GM13977 (cell line): ENCODE measurements at regions not wholly inside any gene's neighbourhood (a gene's known extent, or its start where the extent isn't known, plus 50 kb on each side); places are given as distances from the start of the nearest gene placed in this dataset.

Source experiments
- DNase-seq: peaks from one replicate; pipeline ENCODE4 v3.0.0; 2012; ENCODE audit warnings: low spot score
- in situ Hi-C: fragments of 300-500 bp; cut with MboI; formaldehyde crosslinking; loops from one replicate; pipeline ENCODE4 v1.12.0; 2022; ENCODE audit warnings: low sequenced_read_pairs, low pct_unique_long_range_greater_than_20kb, mixed read lengths, inconsistent platforms; ENCODE audit not compliant: unreplicated experiment
- TF ChIP-seq, protein P1 (sequence below): IDR thresholded peaks from 2 replicates; pipeline ENCODE4 v1.5.1; 2012; ENCODE audit warnings: mild to moderate bottlenecking, control low read depth; ENCODE audit not compliant: insufficient read depth; ENCODE audit errors: extremely low read depth, missing control alignments

DNA sequence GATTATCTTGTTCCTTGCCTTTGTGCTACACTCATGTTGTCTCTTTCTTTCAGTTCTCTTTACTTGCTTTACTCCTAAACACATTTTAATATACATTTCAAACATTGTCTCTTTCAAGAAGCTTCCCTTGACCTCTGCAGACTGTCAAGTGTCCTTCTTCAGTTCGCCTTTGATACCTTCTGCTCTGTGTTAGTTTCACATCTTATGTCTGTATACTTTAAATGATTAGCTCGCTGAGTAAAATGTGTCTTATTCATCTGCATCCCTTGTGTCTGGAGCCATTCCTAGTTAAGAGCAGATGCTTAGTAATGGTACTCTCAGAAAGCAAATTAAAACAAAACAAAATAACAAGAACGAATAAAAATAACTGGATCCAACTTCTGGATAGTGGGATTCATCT, 303.3 kb downstream of the S1PR1 start:
- in situ Hi-C loops, result no loop called here
- TF ChIP-seq, protein P1, sequence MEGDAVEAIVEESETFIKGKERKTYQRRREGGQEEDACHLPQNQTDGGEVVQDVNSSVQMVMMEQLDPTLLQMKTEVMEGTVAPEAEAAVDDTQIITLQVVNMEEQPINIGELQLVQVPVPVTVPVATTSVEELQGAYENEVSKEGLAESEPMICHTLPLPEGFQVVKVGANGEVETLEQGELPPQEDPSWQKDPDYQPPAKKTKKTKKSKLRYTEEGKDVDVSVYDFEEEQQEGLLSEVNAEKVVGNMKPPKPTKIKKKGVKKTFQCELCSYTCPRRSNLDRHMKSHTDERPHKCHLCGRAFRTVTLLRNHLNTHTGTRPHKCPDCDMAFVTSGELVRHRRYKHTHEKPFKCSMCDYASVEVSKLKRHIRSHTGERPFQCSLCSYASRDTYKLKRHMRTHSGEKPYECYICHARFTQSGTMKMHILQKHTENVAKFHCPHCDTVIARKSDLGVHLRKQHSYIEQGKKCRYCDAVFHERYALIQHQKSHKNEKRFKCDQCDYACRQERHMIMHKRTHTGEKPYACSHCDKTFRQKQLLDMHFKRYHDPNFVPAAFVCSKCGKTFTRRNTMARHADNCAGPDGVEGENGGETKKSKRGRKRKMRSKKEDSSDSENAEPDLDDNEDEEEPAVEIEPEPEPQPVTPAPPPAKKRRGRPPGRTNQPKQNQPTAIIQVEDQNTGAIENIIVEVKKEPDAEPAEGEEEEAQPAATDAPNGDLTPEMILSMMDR, result no peak

GRCh38 chr1:101546885-101547284, 310.1 kb downstream of the S1PR1 start:
- TF ChIP-seq, protein P1, result no peak
- in situ Hi-C loops, result no loop called here
- no peak for DNase-seq

More for the DNA sequence above, 303.3 kb downstream of the S1PR1 start:
- DNase-seq, result no peak

DNA sequence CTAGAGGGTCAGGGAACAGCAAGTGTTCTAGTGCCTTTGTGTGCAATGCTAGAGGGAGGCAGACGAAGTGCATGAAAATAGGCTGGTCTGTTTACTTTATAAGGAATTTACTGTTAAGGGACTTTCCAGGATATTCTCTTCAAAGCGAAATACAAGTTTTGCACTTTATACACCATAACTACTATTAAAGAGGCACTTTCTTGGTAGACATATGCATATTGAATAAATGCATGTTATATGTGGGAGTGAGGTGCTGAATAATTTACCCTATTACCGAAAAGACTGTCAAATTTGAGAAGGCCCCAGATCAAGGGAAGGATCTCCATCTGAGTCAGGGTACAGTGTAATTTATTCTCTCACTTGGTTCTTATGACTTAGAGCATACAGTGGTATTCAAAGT, 310.5 kb downstream of the S1PR1 start:
- DNase-seq, result no peak
- TF ChIP-seq, protein P1, result no peak
- in situ Hi-C loops, result no loop called here

DNA sequence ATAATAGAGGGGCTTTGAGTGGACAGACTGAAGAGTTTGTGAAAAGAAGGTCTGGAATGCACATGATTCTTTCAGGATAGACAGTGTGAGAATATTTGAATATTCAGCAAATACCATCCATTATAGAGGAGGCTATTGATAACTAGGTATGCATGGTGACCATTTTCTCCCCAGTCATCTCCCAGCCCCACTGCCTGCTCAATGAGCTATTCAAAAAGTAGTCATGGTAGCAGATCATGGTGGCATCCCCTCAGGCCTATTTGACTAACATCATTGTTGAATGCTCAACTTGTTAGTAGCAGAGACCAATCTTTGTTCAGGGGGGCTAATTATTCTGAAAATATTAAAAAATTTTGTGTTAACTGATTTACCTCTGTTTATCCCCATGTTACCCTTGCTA, 311.6 kb downstream of the S1PR1 start:
- TF ChIP-seq, protein P1, result no peak
- in situ Hi-C loops, result no loop called here
- DNase-seq, result no peak

- TF ChIP-seq, protein P1, result no peak
- in situ Hi-C loops, result no loop called here
- DNase-seq, result no peak
Observed at GRCh38 chr1:101550581-101550980, 313.8 kb downstream of the S1PR1 start.

DNA sequence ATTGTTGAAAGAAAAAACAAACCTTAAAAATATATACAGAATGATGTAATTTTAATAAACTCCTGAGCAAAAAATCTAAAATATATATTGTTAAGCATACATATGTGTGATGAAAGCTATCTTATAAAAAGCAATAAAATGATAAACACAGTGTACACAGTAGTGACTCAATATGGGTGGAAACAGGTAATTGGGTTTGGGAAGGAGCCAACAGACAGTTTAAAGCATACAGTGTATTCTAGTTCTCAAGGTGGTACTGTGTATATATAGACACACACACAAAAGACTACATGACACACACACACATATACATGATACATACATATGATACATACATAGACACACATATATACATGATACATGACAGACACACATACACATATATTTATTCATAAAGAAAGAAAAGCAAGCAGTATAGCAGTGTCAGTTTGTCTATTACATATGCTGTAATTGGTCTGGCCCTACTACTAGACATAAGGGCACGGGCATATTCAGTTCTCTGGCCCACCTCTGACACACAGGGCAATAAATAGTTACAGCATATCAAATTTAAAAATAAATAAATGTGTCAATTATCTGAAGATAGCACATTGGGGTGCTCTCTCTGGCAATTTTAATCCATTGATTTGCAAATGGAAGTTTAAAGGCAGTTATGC, 330.2 kb downstream of the S1PR1 start:
- no peak for DNase-seq
- in situ Hi-C loops, result no loop called here
- TF ChIP-seq, protein P1, result no peak
